Muscle of leg (tissue), 3 donors: ENCODE measurements at regions not wholly inside any gene's neighbourhood (a gene's known extent, or its start where the extent isn't known, plus 50 kb on each side); places are given as distances from the start of the nearest gene placed in this dataset.

Source experiments
- DNase-seq: peaks from one replicate; pipeline ENCODE4 v3.0.0; 2013
- H3K27ac ChIP-seq: one replicate; pipeline ENCODE4 v1.5.1; 2013; ENCODE audit warnings: mild to moderate bottlenecking, low read length, control low read depth
- H3K27me3 ChIP-seq: one replicate; pipeline ENCODE4 v1.6.1; 2013; ENCODE audit warnings: low read length; ENCODE audit not compliant: control insufficient read depth, insufficient read depth
- H3K36me3 ChIP-seq: one replicate; pipeline ENCODE4 v1.6.1; 2013; ENCODE audit warnings: low read length; ENCODE audit not compliant: control insufficient read depth, insufficient read depth
- H3K4me1 ChIP-seq: one replicate; pipeline ENCODE4 v1.6.1; 2013; ENCODE audit warnings: low read length; ENCODE audit not compliant: control insufficient read depth, insufficient read depth
- H3K4me3 ChIP-seq: one replicate; pipeline ENCODE4 v1.5.1; 2013; ENCODE audit warnings: low read length, control low read depth
- H3K9me3 ChIP-seq: replicated peaks from 2 replicates; pipeline ENCODE4 v1.6.1; 2013; ENCODE audit warnings: low read depth, low read length; ENCODE audit not compliant: control insufficient read depth
- WGBS: methylation state at CpG from one replicate; pipeline ENCODE4 v1.1.5; 2013; ENCODE audit warnings: missing lambda C conversion rate; ENCODE audit not compliant: insufficient coverage; 5-methylcytosine and 5-hydroxymethylcytosine counted together

- no peak for DNase-seq
- H3K9me3 ChIP-seq: no peaks in the 10 kb centered on the region
- H3K36me3 ChIP-seq: no peaks in the 10 kb centered on the region
- 70% methylated on average over 1 of the region's 4 CpGs for WGBS
- no peak overlapping the region for H3K27ac ChIP-seq
- no peaks in the 10 kb centered on the region for H3K4me1 ChIP-seq
- H3K4me3 ChIP-seq: no peak overlapping the region
- H3K27me3 ChIP-seq: no peaks in the 10 kb centered on the region
Measured at GRCh38 chr2:228245601-228246000, 64.1 kb upstream of the SPHKAP start.

- H3K4me1 ChIP-seq: no peaks in the 10 kb centered on the region
- H3K36me3 ChIP-seq: no peaks in the 10 kb centered on the region
- no peaks in the 10 kb centered on the region for H3K27me3 ChIP-seq
- H3K27ac ChIP-seq: no peak overlapping the region
- H3K4me3 ChIP-seq: no peak overlapping the region
- no peaks in the 10 kb centered on the region for H3K9me3 ChIP-seq
- no peak for DNase-seq
- WGBS: no CpG with 5 or more reads among the region's 1 CpG
Measured at GRCh38 chr2:228242591-228242990, 61.1 kb upstream of the SPHKAP start.

GRCh38 chr2:228239907-228240561 lies 58.5 kb upstream of the SPHKAP start:
- no peak overlapping the region for H3K27ac ChIP-seq
- H3K4me1 ChIP-seq: no peaks in the 10 kb centered on the region
- no peaks in the 10 kb centered on the region for H3K9me3 ChIP-seq
- no peak overlapping the region for H3K4me3 ChIP-seq
- no peaks in the 10 kb centered on the region for H3K36me3 ChIP-seq
- no peaks in the 10 kb centered on the region for H3K27me3 ChIP-seq
- no peak for DNase-seq
- no CpG with 5 or more reads among the region's 2 CpGs for WGBS

GRCh38 chr2:228239207-228239906 lies 57.9 kb upstream of the SPHKAP start:
- Histone ChIP-seq H3K27me3 (no peaks in the 10 kb centered on the region), H3K4me3 (no peak overlapping the region), H3K4me1 (no peaks in the 10 kb centered on the region), H3K9me3 (no peaks in the 10 kb centered on the region), H3K36me3 (no peaks in the 10 kb centered on the region), H3K27ac (no peak overlapping the region)
- DNase-seq: no peak
- WGBS: no CpG with 5 or more reads among the region's 1 CpG
